Breast epithelium (tissue), 4 donors: ENCODE measurements at regions not wholly inside any gene's neighbourhood (a gene's known extent, or its start where the extent isn't known, plus 50 kb on each side); places are given as distances from the start of the nearest gene placed in this dataset.

Experiments
- DNase-seq, 2 donors: peaks; one replicate each; pipeline ENCODE4 v3.0.0-alpha.2; 2019; ENCODE audit warnings: low spot score in 2 of 2
- H3K27ac ChIP-seq, 2 donors: fragments of 200-600 bp; sonication (generic) in 1 of 2; one replicate each; pipeline ENCODE4 v1.5.1; 2016 to 2019; ENCODE audit warnings: mild to moderate bottlenecking in 1 of 2
- H3K27me3 ChIP-seq, 2 donors: fragments of 200-600 bp; sonication (generic) in 1 of 2; one replicate each; pipeline versions ENCODE4 v1.5.1 to v1.6.0; 2017 to 2019; ENCODE audit warnings: control low read depth in 1 of 2, mild to moderate bottlenecking in 1 of 2
- H3K36me3 ChIP-seq: fragments of 200-600 bp; one replicate; pipeline ENCODE4 v1.5.1; 2019
- H3K4me1 ChIP-seq, 2 donors: fragments of 200-600 bp; sonication (generic); one replicate each; pipeline ENCODE4 v1.5.1; 2016 to 2019; ENCODE audit warnings: control low read depth in 1 of 2
- H3K4me3 ChIP-seq, 3 donors: fragments of 200-600 bp; sonication (generic); 1 replicate in 2 of 3; 2 replicates in 1 of 3; pipeline ENCODE4 v1.5.1; 2016 to 2019; ENCODE audit warnings: mild to moderate bottlenecking in 3 of 3, moderate library complexity in 2 of 3
- H3K9me3 ChIP-seq, 2 donors: fragments of 200-600 bp; sonication (generic) in 1 of 2; one replicate each; pipeline ENCODE4 v1.5.1; 2016 to 2019; ENCODE audit warnings: control low read depth in 1 of 2
- POLR2A ChIP-seq: fragments of 450-650 bp; IDR thresholded peaks from one replicate; pipeline ENCODE4 v1.6.1; 2016; ENCODE audit warnings: antibody characterized with exemption, mild to moderate bottlenecking, moderate library complexity
- POLR2AphosphoS5 ChIP-seq, 3 donors: sonication (generic); formaldehyde crosslinking; IDR thresholded peaks; one replicate each; pipeline ENCODE4 v1.6.1; 2017; ENCODE audit warnings: antibody characterized with exemption in 3 of 3
- intact Hi-C: fragments of 100-400 bp; cut with DNase I; formaldehyde crosslinking; loops from one replicate; pipeline ENCODE4 v1.15.1; 2023; ENCODE audit warnings: low total_unique reads
- TF ChIP-seq, protein P1 (sequence below), 3 donors: fragments of 450-650 bp; IDR thresholded peaks; one replicate each; pipeline ENCODE4 v1.5.1; 2016 to 2017; ENCODE audit warnings: antibody characterized with exemption in 3 of 3, mild to moderate bottlenecking in 3 of 3, moderate library complexity in 3 of 3

DNA sequence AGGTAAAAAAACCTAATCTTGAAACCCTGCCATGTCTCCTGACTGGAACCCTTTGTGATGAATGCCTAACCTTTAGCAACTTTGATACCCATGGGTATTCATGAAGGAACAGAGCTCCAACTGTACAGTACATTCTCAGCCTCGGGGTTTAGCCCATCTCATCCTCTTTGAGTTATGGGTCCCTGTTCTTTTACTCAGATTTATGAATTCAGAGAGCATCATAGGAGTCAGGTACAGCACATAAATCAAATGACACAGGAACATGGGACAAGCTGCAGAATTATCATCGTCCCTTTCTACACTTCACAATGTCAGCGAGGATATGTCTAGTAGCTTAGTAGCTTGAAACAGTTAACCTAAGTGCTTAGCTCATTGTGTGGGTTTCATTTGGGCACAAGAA is 527.4 kb downstream of the NOVA1 start:
- TF ChIP-seq, protein P1, sequence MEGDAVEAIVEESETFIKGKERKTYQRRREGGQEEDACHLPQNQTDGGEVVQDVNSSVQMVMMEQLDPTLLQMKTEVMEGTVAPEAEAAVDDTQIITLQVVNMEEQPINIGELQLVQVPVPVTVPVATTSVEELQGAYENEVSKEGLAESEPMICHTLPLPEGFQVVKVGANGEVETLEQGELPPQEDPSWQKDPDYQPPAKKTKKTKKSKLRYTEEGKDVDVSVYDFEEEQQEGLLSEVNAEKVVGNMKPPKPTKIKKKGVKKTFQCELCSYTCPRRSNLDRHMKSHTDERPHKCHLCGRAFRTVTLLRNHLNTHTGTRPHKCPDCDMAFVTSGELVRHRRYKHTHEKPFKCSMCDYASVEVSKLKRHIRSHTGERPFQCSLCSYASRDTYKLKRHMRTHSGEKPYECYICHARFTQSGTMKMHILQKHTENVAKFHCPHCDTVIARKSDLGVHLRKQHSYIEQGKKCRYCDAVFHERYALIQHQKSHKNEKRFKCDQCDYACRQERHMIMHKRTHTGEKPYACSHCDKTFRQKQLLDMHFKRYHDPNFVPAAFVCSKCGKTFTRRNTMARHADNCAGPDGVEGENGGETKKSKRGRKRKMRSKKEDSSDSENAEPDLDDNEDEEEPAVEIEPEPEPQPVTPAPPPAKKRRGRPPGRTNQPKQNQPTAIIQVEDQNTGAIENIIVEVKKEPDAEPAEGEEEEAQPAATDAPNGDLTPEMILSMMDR (IDR thresholded peaks at IDR 0.05), result no peak
- TF ChIP-seq POLR2AphosphoS5 (IDR thresholded peaks at IDR 0.05), result no peak
- TF ChIP-seq POLR2A, result no peak
- Histone ChIP-seq H3K36me3 (no peaks in the 10 kb centered on the region), H3K27me3 (no peaks in the 10 kb centered on the region), H3K4me3 (no peak overlapping the region), H3K9me3 (no peaks in the 10 kb centered on the region), H3K4me1 (no peaks in the 10 kb centered on the region), H3K27ac (no peak overlapping the region)
- intact Hi-C loops, result no loop called here
- DNase-seq, result no peak

DNA sequence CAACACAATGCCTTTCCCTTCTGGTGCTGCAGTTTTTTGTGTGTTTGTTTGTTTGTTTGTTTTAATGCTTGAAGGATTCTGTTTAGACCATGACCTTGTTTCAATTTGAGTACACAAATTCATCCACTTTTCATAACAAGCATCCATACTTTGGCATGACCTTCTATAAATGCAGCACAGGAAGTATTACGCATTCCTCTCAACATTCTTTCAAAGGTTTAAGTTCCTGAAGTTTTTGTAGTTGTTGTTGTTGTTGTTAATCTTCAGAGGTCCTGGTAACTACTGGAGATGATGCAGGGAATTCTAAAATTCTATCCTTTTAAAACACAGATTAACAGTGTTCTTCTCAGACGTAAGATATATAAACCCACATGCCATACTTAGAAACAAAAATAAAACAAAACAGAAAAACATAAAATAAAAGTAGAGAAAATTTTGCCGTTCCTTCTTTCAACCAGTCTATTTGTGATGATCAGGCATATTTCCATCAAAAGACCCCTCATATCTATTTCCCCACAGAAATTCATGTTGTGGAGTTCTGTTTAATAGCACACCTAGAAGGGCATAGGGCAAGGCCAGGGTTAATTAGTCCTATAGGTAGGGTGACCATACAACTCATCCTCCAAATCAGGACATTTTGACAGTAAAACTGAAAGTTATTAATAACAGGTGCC is 529.9 kb downstream of the NOVA1 start:
- H3K27ac ChIP-seq, result no peak overlapping the region
- intact Hi-C loops, result no loop called here
- TF ChIP-seq POLR2A (no peak), POLR2AphosphoS5 (IDR thresholded peaks at IDR 0.05) (no peak)
- TF ChIP-seq, protein P1 (IDR thresholded peaks at IDR 0.05), result no peak
- no peaks in the 10 kb centered on the region for H3K27me3 ChIP-seq
- no peak overlapping the region for H3K4me3 ChIP-seq
- H3K4me1 ChIP-seq, result no peaks in the 10 kb centered on the region
- H3K9me3 ChIP-seq, result no peaks in the 10 kb centered on the region
- no peak for DNase-seq
- H3K36me3 ChIP-seq, result no peaks in the 10 kb centered on the region

DNA sequence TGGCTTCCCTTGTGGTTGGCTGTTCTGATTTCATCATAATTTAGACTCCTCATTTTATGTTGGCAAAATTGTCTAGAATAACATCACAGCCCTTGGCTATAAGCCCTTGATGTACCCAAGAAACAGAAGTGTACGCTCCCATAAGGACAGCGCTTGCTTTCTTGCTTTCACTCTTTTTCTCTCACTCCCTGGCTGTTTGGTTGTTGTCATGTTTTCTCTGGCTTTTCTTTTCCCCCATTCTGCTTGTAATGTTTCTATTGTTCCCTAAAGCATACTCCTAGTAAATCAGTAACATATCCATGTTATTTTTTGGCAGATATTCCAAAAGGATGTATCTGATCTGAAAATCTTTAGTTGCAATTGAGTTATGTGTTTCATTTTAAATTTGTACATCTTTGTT is 530.5 kb downstream of the NOVA1 start:
- no peak overlapping the region for H3K4me3 ChIP-seq
- no peak for TF ChIP-seq POLR2A
- TF ChIP-seq POLR2AphosphoS5 (IDR thresholded peaks at IDR 0.05), result no peak
- TF ChIP-seq, protein P1 (IDR thresholded peaks at IDR 0.05), result no peak
- no peaks in the 10 kb centered on the region for H3K9me3 ChIP-seq
- no peaks in the 10 kb centered on the region for H3K4me1 ChIP-seq
- no peaks in the 10 kb centered on the region for H3K36me3 ChIP-seq
- DNase-seq, result no peak
- intact Hi-C loops, result no loop called here
- no peak overlapping the region for H3K27ac ChIP-seq
- H3K27me3 ChIP-seq, result no peaks in the 10 kb centered on the region

DNA sequence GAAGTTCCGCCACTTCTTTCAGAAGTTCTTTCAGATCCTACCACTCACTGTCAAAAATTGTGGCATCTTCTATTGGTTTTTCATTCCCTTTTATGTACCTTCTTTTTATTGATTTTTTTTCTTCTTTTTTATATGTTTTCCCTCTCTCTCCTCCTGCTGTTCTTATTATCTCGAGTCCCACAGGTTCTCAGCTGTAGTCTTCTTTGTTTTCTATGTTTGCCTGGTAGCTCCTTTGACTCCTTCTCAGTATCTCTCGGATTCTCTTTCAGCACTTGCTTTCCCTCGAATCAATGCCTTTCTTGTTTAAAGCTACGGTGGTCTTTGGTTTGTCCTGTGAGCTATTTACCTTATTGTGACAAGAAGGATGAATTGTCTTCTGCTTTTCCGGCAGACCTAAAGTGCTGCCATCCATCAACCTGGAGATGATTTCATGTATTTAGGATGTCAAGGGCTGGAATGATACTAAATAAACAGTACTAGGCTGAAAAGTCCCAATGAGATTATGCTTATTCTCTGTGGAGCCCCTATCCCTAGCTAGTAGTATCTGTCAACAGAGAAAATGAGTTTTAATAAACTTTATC is 541.7 kb downstream of the NOVA1 start:
- no peak for TF ChIP-seq POLR2AphosphoS5 (IDR thresholded peaks at IDR 0.05)
- no peak for TF ChIP-seq POLR2A
- TF ChIP-seq, protein P1 (IDR thresholded peaks at IDR 0.05), result no peak
- H3K36me3 ChIP-seq, result no peaks in the 10 kb centered on the region
- no peak overlapping the region for H3K4me3 ChIP-seq
- H3K27me3 ChIP-seq, result no peaks in the 10 kb centered on the region
- H3K4me1 ChIP-seq, result no peaks in the 10 kb centered on the region
- no peak for DNase-seq
- intact Hi-C loops, result no loop called here
- peaks cover 0 to 4% of the 10 kb centered on the region in 2 donors for H3K9me3 ChIP-seq
- no peak overlapping the region for H3K27ac ChIP-seq

DNA sequence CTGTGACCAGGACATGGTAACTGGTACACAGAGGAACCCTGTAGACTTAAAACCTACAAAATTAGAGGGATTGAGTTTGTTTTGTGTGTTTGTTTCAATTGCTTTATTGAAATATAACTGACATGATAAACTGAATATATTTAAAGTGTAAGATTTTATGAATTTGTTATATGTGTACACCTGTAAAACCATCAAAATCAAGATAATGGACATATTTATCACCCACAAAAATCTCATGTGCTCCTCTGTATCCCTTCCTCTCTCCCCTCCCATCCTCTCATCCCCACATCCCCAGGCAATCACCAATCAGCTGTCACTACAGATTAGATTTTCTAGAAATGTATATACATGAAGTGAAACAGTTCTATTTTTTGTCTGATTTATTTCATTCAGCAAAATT is 565.5 kb downstream of the NOVA1 start:
- Histone ChIP-seq H3K4me3 (no peak overlapping the region), H3K36me3 (no peaks in the 10 kb centered on the region), H3K27me3 (no peaks in the 10 kb centered on the region), H3K9me3 (no peaks in the 10 kb centered on the region), H3K27ac (no peak overlapping the region), H3K4me1 (no peaks in the 10 kb centered on the region)
- no peak for DNase-seq
- intact Hi-C loops, result no loop called here
- TF ChIP-seq POLR2A (no peak), POLR2AphosphoS5 (IDR thresholded peaks at IDR 0.05) (no peak)
- TF ChIP-seq, protein P1 (IDR thresholded peaks at IDR 0.05), result no peak
